Liver (tissue), 8 donors: ENCODE measurements at regions not wholly inside any gene's neighbourhood (a gene's known extent, or its start where the extent isn't known, plus 50 kb on each side); places are given as distances from the start of the nearest gene placed in this dataset.

ENCODE experiments used
- DNase-seq: peaks from one replicate; pipeline ENCODE4 v3.0.0-alpha.2; 2017; ENCODE audit warnings: low spot score
- H3K27ac ChIP-seq, 2 donors: one replicate each; pipeline ENCODE4 v1.7.0; 2013; ENCODE audit warnings: inconsistent platforms in 2 of 2, low read length in 2 of 2, control low read depth in 1 of 2, low read depth in 1 of 2, mild to moderate bottlenecking in 1 of 2
- H3K27me3 ChIP-seq, 4 donors: one replicate each; pipeline versions ENCODE4 v1.6.1 to v1.7.0; 2013; ENCODE audit warnings: low read length in 3 of 4, inconsistent platforms in 1 of 4, mild to moderate bottlenecking in 1 of 4, moderate library complexity in 1 of 4; ENCODE audit not compliant: control insufficient read depth in 4 of 4, insufficient read depth in 4 of 4
- H3K36me3 ChIP-seq, 4 donors: one replicate each; pipeline versions ENCODE4 v1.6.1 to v1.7.0; 2013; ENCODE audit warnings: low read length in 3 of 4, mild to moderate bottlenecking in 3 of 4, low read depth in 1 of 4, moderate library complexity in 1 of 4; ENCODE audit not compliant: control insufficient read depth in 4 of 4, insufficient read depth in 3 of 4
- H3K4me1 ChIP-seq, 4 donors: one replicate each; pipeline versions ENCODE4 v1.6.1 to v1.7.0; 2013; ENCODE audit warnings: low read length in 3 of 4, mild to moderate bottlenecking in 3 of 4, moderate library complexity in 1 of 4; ENCODE audit not compliant: control insufficient read depth in 4 of 4, insufficient read depth in 4 of 4
- H3K4me3 ChIP-seq, 3 donors: one replicate each; pipeline versions ENCODE4 v1.6.1 to v1.7.0; 2013; ENCODE audit warnings: low read length in 3 of 3, control low read depth in 1 of 3, low read depth in 1 of 3, mild to moderate bottlenecking in 1 of 3
- H3K9ac ChIP-seq, 2 donors: one replicate each; pipeline ENCODE4 v1.7.0; 2013; ENCODE audit warnings: low read length in 2 of 2, mild to moderate bottlenecking in 2 of 2, moderate library complexity in 2 of 2, control low read depth in 1 of 2, low read depth in 1 of 2
- H3K9me3 ChIP-seq, 4 donors: one replicate each; pipeline versions ENCODE4 v1.6.1 to v1.7.0; 2013; ENCODE audit warnings: low read length in 3 of 4; ENCODE audit not compliant: control insufficient read depth in 4 of 4
- EGR1 ChIP-seq, 2 donors: IDR thresholded peaks; 2 replicates each; pipeline ENCODE4 v1.6.1; 2016 to 2018; ENCODE audit warnings: antibody characterized with exemption in 2 of 2, low read depth in 2 of 2
- FOXA1 ChIP-seq: IDR thresholded peaks from 2 replicates; pipeline ENCODE4 v1.6.1; 2016; ENCODE audit warnings: antibody characterized with exemption
- FOXA2 ChIP-seq: IDR thresholded peaks from 2 replicates; pipeline ENCODE4 v1.6.1; 2016; ENCODE audit warnings: antibody characterized with exemption
- HNF4A ChIP-seq, 2 donors: conservative IDR thresholded peaks; 2 replicates each; pipeline ENCODE4 v1.6.1; 2016; ENCODE audit warnings: antibody characterized with exemption in 2 of 2, mild to moderate bottlenecking in 2 of 2
- HNF4G ChIP-seq: IDR thresholded peaks from 2 replicates; pipeline ENCODE4 v1.6.1; 2016; ENCODE audit warnings: antibody characterized with exemption
- JUND ChIP-seq, 2 donors: IDR thresholded peaks; 2 replicates each; pipeline ENCODE4 v1.6.1; 2016; ENCODE audit warnings: antibody characterized with exemption in 2 of 2
- NR2F2 ChIP-seq: IDR thresholded peaks from 2 replicates; pipeline ENCODE4 v1.6.1; 2016; ENCODE audit warnings: antibody characterized with exemption
- RAD21 ChIP-seq, 2 donors: IDR thresholded peaks; 2 replicates each; pipeline ENCODE4 v1.6.1; 2016; ENCODE audit warnings: antibody characterized with exemption in 2 of 2, mild to moderate bottlenecking in 2 of 2
- RXRA ChIP-seq, 2 donors: IDR thresholded peaks; 2 replicates each; pipeline ENCODE4 v1.6.1; 2017 to 2018; ENCODE audit warnings: antibody characterized with exemption in 2 of 2, mild to moderate bottlenecking in 1 of 2
- SP1 ChIP-seq: IDR thresholded peaks from 2 replicates; pipeline ENCODE4 v1.6.1; 2018; ENCODE audit warnings: antibody characterized with exemption, mild to moderate bottlenecking
- TAF1 ChIP-seq: conservative IDR thresholded peaks from 2 replicates; pipeline ENCODE4 v1.6.1; 2016; ENCODE audit warnings: antibody characterized with exemption, mild to moderate bottlenecking
- YY1 ChIP-seq: IDR thresholded peaks from 2 replicates; pipeline ENCODE4 v1.6.1; 2016; ENCODE audit warnings: antibody characterized with exemption, mild to moderate bottlenecking
- WGBS: extraction: QIAGEN DNeasy Blood & Tissue Kit; methylation state at CpG from one replicate; pipeline ENCODE4 v1.1.7; 2013; 5-methylcytosine and 5-hydroxymethylcytosine counted together
- TF ChIP-seq, protein P1 (sequence below): IDR thresholded peaks from 2 replicates; pipeline ENCODE4 v1.6.1; 2016; ENCODE audit warnings: antibody characterized with exemption, mild to moderate bottlenecking
- TF ChIP-seq, protein P2 (sequence below): IDR thresholded peaks from 2 replicates; pipeline ENCODE4 v1.6.1; 2016; ENCODE audit warnings: antibody characterized with exemption
- TF ChIP-seq, protein P3 (sequence below): IDR thresholded peaks from 2 replicates; pipeline ENCODE4 v1.6.1; 2016; ENCODE audit warnings: antibody characterized with exemption
- TF ChIP-seq, protein P4 (sequence below): fragments of 150-350 bp; IDR thresholded peaks from 2 replicates; pipeline ENCODE4 v1.5.1; 2017; ENCODE audit warnings: improper control_type of control experiment, low read depth, low read length; ENCODE audit not compliant: missing input control
- TF ChIP-seq, protein P5 (sequence below): IDR thresholded peaks from 2 replicates; pipeline ENCODE4 v1.6.1; 2016; ENCODE audit warnings: antibody characterized with exemption
- donor health status: healthy.
- donor health status: healthy.
- donor health status: healthy.
- donor health status: healthy.
- donor health status: healthy.

DNA sequence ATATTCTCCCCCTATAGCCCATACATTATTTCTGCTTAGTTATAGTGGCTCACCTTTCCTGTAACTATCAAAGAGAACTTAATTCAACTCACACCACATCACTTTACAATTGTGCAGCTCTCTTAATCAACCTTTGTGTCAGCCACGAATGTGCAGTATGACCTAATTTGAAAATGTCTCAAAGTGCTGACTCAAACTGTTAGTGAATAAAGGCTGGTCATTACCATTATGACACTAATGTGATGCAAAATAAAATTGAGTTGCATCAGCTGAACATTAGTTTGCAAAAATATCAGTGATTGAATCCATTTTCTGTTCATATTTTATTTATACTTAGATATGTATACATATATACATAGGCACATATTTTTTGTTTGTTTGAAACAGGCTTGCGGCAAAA lies 251.8 kb downstream of the MEIS1 start (continued):
- TF ChIP-seq, protein P1, sequence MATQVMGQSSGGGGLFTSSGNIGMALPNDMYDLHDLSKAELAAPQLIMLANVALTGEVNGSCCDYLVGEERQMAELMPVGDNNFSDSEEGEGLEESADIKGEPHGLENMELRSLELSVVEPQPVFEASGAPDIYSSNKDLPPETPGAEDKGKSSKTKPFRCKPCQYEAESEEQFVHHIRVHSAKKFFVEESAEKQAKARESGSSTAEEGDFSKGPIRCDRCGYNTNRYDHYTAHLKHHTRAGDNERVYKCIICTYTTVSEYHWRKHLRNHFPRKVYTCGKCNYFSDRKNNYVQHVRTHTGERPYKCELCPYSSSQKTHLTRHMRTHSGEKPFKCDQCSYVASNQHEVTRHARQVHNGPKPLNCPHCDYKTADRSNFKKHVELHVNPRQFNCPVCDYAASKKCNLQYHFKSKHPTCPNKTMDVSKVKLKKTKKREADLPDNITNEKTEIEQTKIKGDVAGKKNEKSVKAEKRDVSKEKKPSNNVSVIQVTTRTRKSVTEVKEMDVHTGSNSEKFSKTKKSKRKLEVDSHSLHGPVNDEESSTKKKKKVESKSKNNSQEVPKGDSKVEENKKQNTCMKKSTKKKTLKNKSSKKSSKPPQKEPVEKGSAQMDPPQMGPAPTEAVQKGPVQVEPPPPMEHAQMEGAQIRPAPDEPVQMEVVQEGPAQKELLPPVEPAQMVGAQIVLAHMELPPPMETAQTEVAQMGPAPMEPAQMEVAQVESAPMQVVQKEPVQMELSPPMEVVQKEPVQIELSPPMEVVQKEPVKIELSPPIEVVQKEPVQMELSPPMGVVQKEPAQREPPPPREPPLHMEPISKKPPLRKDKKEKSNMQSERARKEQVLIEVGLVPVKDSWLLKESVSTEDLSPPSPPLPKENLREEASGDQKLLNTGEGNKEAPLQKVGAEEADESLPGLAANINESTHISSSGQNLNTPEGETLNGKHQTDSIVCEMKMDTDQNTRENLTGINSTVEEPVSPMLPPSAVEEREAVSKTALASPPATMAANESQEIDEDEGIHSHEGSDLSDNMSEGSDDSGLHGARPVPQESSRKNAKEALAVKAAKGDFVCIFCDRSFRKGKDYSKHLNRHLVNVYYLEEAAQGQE = no peak
- TF ChIP-seq FOXA2 (no peak), RXRA (IDR thresholded peaks at IDR 0.05) (no peak), RAD21 (IDR thresholded peaks at IDR 0.05) (no peak)

DNA sequence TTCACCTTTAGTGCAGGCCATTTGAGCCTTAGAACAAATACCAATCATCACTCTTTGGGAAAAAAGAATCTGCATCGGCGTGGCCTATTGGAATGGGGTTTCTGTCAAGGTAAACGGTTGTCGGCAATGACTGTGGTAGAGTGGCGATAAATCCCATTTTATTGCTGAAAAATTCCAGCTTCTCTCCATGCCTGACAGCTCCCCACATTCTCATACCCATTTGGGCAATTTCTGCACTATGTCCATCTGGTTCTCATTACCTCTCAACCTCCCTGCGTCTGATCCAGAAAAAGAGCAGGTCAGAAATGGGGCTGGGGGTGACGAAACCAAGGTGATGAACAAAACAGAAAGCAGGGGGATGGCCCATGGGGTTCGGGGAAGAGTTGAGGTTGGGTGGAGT lies 254.0 kb downstream of the MEIS1 start:
- Histone ChIP-seq H3K4me3 (no peak overlapping the region), H3K9me3 (no peaks in the 10 kb centered on the region), H3K36me3 (no peaks in the 10 kb centered on the region), H3K4me1 (no peaks in the 10 kb centered on the region), H3K27me3 (no peaks in the 10 kb centered on the region), H3K27ac (no peak overlapping the region), H3K9ac (no peak overlapping the region)
- WGBS = 86% methylated on average over 8 of the region's 8 CpGs
- DNase-seq = no peak
- TF ChIP-seq SP1 (no peak), JUND (IDR thresholded peaks at IDR 0.05) (no peak), FOXA1 (no peak), RXRA (IDR thresholded peaks at IDR 0.05) (no peak), HNF4A (conservative IDR thresholded peaks at IDR 0.05) (no peak), TAF1 (no peak), HNF4G (no peak), FOXA2 (no peak), YY1 (no peak), EGR1 (IDR thresholded peaks at IDR 0.05; ENCODE audit: low read depth in 2 of 2) (no peak), NR2F2 (no peak), RAD21 (IDR thresholded peaks at IDR 0.05) (no peak)
- TF ChIP-seq, protein P2, sequence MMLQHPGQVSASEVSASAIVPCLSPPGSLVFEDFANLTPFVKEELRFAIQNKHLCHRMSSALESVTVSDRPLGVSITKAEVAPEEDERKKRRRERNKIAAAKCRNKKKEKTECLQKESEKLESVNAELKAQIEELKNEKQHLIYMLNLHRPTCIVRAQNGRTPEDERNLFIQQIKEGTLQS = no peak
- TF ChIP-seq, protein P3, sequence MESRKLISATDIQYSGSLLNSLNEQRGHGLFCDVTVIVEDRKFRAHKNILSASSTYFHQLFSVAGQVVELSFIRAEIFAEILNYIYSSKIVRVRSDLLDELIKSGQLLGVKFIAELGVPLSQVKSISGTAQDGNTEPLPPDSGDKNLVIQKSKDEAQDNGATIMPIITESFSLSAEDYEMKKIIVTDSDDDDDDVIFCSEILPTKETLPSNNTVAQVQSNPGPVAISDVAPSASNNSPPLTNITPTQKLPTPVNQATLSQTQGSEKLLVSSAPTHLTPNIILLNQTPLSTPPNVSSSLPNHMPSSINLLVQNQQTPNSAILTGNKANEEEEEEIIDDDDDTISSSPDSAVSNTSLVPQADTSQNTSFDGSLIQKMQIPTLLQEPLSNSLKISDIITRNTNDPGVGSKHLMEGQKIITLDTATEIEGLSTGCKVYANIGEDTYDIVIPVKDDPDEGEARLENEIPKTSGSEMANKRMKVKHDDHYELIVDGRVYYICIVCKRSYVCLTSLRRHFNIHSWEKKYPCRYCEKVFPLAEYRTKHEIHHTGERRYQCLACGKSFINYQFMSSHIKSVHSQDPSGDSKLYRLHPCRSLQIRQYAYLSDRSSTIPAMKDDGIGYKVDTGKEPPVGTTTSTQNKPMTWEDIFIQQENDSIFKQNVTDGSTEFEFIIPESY = no peak
- TF ChIP-seq, protein P4, sequence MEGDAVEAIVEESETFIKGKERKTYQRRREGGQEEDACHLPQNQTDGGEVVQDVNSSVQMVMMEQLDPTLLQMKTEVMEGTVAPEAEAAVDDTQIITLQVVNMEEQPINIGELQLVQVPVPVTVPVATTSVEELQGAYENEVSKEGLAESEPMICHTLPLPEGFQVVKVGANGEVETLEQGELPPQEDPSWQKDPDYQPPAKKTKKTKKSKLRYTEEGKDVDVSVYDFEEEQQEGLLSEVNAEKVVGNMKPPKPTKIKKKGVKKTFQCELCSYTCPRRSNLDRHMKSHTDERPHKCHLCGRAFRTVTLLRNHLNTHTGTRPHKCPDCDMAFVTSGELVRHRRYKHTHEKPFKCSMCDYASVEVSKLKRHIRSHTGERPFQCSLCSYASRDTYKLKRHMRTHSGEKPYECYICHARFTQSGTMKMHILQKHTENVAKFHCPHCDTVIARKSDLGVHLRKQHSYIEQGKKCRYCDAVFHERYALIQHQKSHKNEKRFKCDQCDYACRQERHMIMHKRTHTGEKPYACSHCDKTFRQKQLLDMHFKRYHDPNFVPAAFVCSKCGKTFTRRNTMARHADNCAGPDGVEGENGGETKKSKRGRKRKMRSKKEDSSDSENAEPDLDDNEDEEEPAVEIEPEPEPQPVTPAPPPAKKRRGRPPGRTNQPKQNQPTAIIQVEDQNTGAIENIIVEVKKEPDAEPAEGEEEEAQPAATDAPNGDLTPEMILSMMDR = no peak
- TF ChIP-seq, protein P5, sequence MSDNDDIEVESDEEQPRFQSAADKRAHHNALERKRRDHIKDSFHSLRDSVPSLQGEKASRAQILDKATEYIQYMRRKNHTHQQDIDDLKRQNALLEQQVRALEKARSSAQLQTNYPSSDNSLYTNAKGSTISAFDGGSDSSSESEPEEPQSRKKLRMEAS = no peak
